GM19193 (cell line): ENCODE measurements at regions not wholly inside any gene's neighbourhood (a gene's known extent, or its start where the extent isn't known, plus 50 kb on each side); places are given as distances from the start of the nearest gene placed in this dataset.

Experiments
- POLR2A ChIP-seq: IDR thresholded peaks from 4 replicates; pipeline ENCODE4 v1.6.1; 2011; ENCODE audit not compliant: insufficient read depth, insufficient read length; ENCODE audit errors: extremely low read depth

DNA sequence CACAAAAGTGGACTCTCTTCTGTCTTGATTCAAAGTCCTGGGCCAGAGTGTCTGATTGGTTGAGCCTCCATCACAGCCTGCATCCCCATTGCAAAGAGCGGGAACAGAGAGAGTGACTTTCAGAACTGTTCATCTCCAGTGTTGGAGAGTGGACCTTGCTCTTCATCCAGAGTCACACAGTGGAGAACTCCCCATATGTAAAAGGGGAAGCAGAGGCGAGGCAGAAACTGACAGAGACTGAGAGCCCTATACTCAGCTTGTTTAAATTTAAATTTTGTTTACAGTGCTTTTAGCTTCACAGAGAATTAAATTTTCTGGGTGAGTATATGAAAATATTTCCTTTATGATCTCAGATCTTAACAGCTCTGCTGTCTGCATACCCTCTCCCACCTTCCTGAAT is 70.0 kb upstream of the SSBP2 start:
- no peak for TF ChIP-seq POLR2A

DNA sequence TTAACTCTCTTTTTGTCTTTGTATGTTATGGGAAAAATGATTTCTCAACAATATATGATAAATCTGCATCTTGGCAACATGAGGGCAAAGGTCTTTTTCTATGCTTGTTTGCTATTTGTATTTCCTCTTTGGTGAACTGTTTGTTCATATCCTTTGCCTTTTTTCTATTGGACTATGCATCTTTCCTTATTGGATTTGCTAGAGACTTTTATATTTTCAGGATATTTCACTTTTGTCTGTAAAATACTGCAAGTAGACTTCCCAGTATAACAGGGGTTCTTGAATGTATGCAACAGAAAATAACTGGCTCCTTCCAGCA is 69.4 kb upstream of the SSBP2 start:
- no peak for TF ChIP-seq POLR2A

DNA sequence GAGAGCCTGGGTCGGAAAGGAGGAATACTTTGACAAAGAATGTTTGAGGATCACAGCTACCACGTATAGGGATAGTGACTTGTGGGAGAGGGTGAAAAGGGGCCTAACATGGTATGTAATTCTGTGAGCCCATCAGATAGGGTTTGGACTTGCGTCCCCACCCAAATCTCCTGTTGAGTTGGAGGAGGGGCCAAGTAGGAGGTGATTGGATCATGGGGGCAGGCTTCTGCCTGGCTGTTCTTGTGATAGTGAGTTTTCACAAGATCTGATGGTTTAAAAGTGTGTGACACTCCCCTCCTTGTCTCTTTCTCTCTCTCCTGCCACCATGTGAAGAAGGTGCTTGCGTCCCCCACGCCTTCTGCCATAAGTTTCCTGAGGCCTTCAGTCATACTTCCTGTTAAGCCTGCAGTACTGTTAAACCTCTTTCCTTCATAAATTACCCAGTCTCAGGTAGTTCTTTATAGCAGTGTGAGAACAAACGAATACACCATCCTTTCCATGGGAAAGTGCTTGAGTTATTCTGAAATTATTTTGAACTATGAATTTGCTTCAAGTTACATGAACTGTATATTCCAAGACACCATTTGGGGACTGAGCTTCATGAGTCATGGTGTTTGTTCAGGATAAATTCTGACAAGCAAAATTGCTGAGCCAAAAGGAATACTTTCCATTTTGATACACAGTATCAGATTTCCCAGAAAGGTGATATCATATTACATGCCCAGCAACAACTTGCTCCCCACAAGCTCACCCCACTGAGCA is 68.8 kb upstream of the SSBP2 start:
- no peak for TF ChIP-seq POLR2A

DNA sequence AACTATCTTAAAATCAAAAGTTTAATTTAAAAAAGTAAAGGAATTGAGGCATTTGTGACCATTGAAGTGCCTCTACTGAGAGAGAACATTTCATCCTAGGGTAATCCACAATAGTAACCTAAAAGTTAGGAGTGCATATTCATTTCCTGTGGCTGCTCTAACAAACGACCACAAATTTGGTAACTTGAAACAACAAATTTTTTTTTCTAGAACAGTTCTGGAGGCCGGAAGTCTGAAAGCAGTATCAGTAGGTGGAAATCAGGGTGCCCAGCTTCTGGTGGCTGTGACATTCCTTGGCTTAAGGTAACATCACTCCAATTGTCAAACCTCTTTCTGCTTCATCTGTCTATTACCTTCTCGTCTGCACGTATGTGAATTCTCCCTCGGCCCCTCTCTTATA is 67.1 kb upstream of the SSBP2 start:
- no peak for TF ChIP-seq POLR2A

DNA sequence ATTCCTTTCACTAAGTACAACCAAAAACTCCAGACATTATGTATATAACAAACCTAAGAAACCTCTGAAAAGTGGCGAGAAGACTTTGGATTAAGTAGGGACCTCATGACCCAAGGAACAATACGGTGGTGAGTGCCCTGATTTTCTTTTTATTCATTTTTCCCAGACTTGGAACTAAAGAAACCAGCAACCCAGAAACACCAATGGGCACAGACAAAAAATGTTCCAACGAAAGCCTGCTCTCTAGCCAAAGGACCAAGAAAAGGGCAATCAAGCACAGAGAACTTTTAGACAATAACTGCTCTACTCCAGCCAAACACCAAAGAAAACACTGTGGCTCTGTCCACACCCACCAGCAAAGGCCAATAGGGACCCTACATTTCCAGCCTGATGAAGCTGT is 66.2 kb upstream of the SSBP2 start:
- no peak for TF ChIP-seq POLR2A

DNA sequence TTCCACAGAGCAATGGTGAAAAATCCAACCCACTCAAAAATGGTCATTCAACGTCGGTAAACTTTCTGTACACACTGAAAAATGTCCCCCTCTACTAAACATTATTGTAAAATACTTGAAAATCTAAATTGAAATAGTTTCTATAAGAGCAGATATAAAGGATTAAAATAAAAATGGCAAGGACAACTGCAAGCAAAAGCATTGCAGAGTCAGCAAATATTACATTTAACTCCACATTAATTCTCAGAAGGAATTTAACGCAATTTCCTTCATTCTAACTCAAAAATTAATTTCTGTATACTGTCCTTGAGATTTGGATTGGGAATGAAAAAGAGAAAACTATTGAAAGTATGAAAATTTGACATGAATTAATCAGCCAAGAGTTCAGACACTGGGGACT is 64.4 kb upstream of the SSBP2 start:
- TF ChIP-seq POLR2A: no peak

DNA sequence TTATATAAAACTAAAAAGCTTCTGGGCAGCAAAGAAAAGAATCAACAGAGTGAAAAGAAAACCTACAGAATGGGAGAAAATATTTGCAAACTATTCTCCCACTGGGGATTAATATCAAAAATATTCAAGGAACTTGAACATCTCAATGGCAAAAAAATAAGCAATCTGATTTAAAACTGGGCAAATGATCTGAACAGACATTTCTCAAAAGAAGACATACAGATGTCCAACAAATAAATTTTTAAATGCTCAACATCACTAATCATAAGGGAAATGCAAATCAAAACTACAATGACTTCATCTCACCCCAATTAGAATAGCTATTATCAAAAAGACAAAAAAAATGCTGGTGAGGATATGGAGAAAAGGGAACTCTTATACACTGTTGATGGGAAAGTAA is 57.2 kb upstream of the SSBP2 start:
- TF ChIP-seq POLR2A: no peak

DNA sequence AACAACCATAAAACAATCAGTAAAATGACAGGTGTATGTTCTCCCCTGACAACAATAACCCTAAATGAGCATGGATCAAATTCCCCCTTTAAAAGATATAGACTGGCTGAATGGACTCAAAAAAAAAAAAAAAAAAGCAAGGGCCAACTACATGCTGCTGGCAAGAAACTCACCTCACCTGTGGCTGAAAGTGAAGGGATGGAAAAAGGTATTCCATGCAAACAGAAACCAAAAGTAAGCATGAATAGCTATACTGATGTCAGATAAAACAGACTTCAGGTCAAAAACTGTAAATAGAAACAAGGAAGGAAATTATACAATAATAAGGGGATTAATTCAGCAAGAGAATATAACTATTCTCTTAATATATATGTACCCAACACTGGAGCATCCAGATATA is 54.2 kb upstream of the SSBP2 start:
- no peak for TF ChIP-seq POLR2A

DNA sequence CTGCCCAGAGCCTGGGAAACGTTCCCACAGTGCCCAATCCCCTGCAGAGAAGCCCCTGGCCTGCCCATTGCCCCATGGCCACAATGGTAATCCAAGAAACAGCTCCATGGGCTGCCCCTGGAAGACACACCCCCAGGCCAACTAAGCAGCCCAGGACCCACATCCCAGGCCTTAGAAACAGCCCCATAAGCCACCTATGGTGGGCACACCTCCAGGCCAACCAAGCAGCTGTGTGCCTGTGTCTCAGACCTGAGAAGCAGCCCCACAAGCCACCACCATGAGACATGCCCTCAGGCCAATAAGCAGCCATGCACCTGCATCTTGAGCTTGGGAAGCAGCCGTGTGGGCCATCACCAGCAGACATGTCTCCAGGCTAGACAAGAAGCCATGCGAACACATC is 52.9 kb upstream of the SSBP2 start:
- no peak for TF ChIP-seq POLR2A

DNA sequence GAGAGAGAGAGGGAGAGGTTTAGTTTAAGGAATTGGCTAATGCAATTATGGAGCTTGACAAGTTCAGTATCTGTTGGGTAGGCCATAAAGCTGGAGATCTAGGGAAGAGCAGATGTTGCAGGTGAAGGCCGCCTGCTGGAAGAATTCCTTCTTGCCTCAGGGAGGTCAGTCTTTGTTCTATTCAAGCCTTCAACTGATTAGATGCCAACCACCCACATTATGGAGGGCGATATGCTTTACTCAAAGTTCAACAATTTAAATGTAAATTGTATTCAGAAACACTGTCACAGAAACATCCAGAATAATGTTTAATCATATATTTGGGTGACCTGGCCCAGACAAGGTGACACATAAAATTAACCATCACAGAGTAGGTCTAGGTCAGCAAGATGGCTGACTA is 51.7 kb upstream of the SSBP2 start:
- TF ChIP-seq POLR2A: no peak

DNA sequence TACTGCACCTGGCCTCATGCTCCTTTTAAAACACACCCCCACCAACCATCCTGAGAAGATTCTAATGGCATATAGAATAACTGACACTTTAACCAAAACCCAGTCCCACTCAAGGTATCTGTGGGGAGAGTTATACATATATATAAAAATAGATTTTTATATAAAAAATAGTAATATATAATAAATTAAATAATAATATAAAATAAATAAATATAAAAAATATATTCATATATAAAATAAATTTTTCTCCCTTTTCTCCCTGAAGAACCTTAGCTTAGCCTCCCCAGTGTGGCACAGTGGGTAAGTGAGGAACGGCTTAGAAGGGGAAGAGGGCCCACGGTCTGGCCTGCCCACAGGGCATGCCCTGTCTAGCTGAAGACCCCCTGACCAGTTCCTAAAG is 51.1 kb upstream of the SSBP2 start:
- no peak for TF ChIP-seq POLR2A

DNA sequence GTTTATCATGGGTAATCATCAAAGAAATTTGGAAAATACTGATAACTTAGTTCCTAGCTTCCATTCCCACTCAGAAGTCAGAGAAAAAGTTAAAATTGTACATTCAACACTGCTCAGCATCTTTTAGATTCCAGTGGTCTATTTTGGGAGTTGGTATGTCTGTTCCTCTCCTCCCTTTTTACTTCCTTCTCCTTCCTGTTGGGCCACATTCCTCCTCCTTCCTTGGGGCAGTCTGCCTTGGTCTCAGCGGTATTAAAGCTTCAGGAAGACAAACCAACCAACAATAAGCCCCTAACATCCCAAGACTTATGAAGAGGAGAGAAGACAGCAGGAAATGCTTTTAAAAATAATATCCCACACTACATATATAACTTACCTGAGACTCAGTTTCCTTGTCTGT is 49.9 kb upstream of the SSBP2 start:
- no peak for TF ChIP-seq POLR2A
